C4-2B (cell line): ENCODE measurements at regions not wholly inside any gene's neighbourhood (a gene's known extent, or its start where the extent isn't known, plus 50 kb on each side); places are given as distances from the start of the nearest gene placed in this dataset.

Source experiments
- CTCF ChIP-seq: fragments of 450-650 bp; conservative IDR thresholded peaks from 2 replicates; pipeline ENCODE4 v1.5.1; 2017; ENCODE audit warnings: mild to moderate bottlenecking
- ZFX ChIP-seq: fragments of 450-650 bp; IDR thresholded peaks from 2 replicates; pipeline ENCODE4 v1.6.1; 2017

GRCh38 chr6:54992789-54993188, 146.2 kb downstream of the FAM83B start:
- TF ChIP-seq CTCF, result peak; percentile 80
- no peak for TF ChIP-seq ZFX
